ENCODE measurements at regions not wholly inside any gene's neighbourhood (a gene's known extent, or its start where the extent isn't known, plus 50 kb on each side); places are given as distances from the start of the nearest gene placed in this dataset.

DNA sequence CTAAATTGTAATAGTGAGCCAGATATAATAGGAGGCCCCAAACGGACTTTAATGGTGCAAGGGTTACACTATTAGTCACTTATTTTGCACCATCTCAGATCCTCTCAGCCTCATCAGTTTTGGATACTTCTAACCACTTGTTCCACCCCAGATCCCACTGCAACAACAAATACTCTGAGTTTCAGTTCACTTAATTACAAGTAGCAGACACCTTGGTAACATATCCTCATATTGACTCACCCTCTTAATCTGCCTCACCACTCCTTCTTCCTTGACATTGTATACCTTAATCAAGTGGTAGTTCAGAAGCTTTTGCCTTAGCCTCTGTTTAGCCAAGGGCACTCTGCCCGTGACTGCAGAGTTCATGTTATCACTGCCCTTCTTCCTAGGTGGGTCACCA lies 256.1 kb upstream of the UBASH3B start:
- DNase-seq (ENCODE audit: low spot score): no peak

DNA sequence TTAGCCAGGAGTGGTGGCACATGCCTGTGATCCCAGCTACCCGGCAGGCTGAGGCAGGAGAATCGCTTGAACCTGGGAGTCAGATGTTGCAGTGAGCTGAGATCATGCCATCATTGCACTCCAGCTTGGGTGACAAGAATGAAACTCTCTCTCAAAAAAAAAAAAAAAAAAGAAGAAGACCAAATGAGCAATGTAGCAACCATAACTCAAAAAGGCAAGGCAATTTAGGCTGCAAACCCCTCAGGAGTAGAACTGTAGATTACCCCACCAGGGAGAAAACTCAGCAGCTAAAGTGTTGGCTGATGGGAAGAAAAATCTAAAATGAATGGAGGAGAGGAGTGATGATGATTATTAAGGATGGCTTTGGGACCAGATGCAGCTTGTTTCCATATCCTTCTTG lies 256.7 kb upstream of the UBASH3B start:
- DNase-seq (ENCODE audit: low spot score): no peak

DNA sequence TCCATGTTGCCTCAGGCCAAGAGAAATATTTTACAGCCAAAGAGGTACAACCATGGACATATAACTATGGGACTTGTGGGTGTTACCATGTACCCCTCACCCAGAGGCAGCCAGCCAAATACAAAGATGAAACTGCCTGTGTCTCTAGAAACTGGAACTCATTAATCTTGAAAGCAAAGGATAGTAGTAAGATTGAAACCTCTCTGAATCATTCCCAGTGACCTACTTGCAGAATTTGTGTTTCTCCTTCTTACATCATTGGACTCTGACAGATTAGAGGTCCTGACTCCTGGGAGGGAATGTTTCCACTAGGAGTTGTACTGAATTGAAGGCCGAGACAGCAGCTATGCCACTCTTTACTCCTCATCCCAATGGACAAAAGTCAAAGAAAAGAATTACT lies 257.4 kb upstream of the UBASH3B start:
- DNase-seq (ENCODE audit: low spot score): no peak

GRCh38 chr11:122395282-122395681 lies 260.2 kb upstream of the UBASH3B start:
- no peak for DNase-seq (ENCODE audit: low spot score)

DNA sequence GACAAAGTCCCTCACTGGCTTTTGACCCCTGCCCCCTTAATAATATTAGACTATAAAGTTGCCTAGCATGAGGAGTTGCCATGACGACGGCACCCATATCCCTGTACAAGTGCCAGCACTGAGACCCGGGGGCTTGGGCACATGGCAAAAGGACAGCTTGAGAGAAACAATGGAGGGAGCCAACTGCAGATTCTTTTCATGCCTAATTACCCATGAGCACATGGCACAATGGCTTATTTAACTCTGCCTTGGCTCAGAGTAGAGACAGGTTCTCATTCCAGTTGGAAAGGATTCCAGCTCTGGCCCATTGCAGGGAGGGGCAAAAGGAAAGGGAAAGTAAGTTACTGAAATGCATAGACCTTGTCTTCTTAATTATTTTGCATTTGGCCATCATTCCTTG lies 261.2 kb upstream of the UBASH3B start:
- DNase-seq (ENCODE audit: low spot score): no peak

GRCh38 chr11:122393209-122393860 lies 262.2 kb upstream of the UBASH3B start:
- no peak for DNase-seq (ENCODE audit: low spot score)

DNA sequence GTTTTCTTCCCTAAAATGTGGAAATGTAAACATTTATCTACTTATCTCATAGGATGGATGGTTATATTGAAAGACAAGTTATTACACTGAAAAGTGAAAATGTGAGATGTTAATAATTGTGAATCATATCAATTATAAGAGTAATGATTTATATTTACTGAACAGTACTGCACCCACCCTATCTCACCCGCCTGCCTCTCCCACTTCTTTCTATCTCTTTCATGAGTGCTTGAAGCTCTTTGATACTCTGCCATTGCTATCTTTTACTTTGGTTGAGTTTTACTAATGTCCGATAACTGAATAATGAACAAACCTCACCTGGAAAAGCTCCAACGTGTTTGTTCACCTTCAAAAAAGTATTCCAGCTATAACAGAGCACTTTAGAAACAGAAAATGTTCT lies 263.0 kb upstream of the UBASH3B start:
- DNase-seq (ENCODE audit: low spot score): no peak

GRCh38 chr11:122391049-122391448 lies 264.5 kb upstream of the UBASH3B start:
- no peak for DNase-seq (ENCODE audit: low spot score)

DNA sequence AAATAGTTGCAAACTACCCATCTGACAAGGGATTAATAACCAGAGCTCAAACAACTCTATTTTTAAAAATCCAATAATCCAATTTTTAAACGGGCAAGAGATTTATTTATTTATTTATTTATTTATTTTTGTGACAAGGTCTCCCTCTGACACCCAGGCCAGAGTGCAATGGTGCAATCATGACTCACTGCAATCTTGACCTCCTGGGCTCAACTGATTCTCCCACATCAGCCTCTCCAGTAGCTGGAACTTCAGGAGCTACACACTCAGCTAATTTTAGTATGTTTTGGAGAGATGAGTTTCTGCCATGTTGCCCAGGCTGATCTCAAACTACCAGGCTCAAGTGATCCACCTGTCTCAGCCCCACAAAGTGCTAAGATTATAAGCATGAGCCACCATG lies 267.2 kb upstream of the BLID start:
- DNase-seq (ENCODE audit: low spot score): no peak

DNA sequence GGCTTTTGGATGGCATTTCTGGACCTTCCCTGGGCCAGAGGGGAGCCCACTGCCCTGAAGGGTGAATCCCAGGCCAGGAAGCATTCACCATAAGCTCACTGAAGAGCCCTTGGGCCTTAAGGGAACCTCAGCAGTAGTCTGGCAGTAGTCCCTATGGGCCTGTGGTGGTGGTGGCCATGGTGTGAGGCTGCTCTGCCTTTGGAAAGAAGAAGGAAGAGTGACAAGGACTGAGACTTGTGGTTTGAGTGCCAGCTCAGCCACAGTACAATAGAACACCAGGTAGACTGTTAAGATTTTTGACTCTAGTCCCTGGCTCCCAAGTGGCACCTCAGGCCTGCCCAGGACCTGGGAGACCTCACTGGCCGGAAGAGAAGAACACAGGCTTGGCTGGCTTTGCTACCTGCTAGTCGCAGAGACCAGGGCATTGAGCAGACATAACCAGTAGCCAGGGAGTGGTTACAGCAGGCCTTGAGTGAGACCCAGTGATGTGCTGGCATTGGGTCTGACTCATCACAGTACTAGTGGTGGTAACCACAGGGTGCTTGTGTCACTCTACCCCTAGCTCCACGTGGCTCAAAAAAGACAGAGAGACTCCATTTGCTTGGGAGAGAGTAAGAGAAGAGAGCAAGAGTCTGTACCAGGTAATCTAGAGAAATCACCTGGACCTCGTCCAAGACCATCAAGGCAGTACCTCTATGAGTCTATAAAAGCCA lies 259.8 kb upstream of the BLID start:
- DNase-seq (ENCODE audit: low spot score): no peak

DNA sequence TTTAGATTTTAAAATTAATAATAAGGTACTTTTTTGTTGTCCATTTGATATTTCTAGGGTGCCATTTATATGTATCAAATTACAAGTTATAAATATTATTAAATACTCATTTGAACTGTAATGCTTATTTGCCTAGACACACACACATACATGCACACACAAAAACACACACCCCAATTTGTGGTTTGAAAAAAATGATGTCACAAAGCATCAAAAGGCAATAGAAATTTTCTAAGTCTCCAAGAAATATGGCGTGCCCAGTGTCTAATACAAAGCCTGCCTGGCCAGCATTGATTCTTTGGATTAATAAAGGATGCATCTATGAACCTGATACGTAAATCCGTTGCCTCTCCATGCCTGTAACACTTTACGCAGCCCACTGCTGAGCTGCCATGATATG lies 252.8 kb upstream of the BLID start:
- no peak for DNase-seq (ENCODE audit: low spot score)

- DNase-seq (ENCODE audit: low spot score): no peak
Measured at GRCh38 chr11:122367809-122368231, 251.8 kb upstream of the BLID start.

- DNase-seq (ENCODE audit: low spot score): no peak
Measured at GRCh38 chr11:122365610-122366360, 249.8 kb upstream of the BLID start.

DNA sequence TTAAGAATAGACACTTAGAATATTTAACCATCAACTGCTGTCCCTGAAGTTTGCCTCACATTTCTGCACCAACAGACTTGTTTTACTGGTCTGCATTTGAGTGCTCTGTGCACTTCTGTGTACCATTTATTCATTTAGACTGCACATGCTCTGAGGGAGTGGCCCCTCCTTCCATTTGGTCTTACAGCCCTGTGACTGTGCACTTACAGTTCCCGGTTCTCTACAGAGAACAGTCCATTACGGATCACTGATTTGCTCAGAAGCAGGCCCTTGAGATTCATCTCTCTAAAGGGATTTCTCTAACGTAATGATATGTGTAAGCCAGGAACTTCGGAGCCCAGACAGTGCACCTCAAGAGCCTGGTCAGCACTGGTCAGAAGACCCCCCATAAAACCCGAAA lies 247.3 kb upstream of the BLID start:
- no peak for DNase-seq (ENCODE audit: low spot score)

GRCh38 chr11:122362381-122362780 lies 246.4 kb upstream of the BLID start:
- DNase-seq (ENCODE audit: low spot score): no peak

GRCh38 chr11:122360875-122361274 lies 244.9 kb upstream of the BLID start:
- no peak for DNase-seq (ENCODE audit: low spot score)

GRCh38 chr11:122359081-122359571 lies 243.1 kb upstream of the BLID start:
- DNase-seq (ENCODE audit: low spot score): no peak

DNA sequence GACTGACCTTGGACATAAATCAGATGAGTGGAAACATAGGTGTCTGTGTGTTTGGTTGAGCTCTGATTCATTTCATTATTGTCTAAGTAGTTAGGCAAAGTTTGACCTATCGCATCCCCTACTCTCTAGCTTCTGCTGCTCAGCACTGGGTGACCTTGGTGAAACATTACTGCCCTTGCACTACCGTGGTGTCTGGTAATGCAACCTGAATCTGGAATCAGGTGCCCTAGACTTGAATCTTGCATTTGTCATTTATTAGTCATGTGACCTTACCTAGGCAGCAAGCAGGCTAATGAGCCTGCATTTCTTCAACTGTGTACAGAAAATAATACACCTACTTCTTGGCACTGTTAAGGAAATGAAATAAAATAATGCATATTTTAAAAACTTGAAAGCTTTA lies 242.3 kb upstream of the BLID start:
- no peak for DNase-seq (ENCODE audit: low spot score)

DNA sequence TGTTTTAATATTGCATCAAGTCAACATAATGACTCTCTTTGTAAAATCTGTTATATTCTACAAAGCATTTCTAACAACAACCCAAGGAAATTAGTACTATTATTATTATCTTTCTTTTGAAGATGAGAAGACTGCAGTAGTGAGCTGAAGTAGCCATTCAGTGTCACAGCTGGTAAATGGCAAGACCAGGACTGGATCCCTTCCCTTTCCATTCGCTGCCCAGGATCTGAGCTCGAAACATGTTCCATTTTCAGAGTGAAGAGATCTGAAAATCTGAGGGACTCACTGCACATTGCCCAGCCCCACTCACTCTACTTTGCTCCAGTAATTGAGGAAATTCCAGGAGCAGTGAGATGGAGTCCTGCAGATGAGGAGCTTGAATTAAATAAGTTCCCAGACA lies 240.0 kb upstream of the BLID start:
- DNase-seq (ENCODE audit: low spot score): no peak

DNA sequence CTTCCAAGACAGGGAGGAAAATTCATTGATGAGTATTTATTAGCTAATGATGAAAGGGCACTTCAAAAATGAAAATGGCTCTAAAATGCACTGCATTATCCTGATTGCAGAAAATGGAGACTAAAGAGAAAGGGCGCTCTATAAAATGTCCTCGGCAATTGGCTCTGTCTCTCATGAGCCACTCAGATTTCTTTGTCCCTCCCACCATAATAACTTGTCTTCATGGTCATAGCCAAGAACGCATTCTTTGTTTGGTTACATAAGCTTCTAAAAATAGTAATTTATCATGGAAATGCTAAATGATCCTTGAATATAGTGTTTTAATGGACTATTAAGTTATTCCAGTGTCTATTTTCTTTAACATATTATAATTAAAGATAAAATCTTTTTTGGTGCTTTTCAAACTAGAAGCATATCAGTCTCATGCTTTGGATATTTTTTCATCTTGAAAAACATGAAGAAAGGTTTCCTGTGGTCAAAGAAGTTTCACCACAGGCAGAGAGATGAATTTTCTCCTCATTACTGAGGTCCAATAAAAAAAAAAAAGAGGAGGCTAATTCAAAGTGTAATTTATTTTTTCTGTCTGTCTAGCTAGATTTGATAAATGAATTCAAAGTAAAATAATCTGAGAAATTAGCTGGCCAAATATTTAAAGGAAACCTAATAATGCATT lies 238.1 kb upstream of the BLID start:
- DNase-seq (ENCODE audit: low spot score): no peak

DNA sequence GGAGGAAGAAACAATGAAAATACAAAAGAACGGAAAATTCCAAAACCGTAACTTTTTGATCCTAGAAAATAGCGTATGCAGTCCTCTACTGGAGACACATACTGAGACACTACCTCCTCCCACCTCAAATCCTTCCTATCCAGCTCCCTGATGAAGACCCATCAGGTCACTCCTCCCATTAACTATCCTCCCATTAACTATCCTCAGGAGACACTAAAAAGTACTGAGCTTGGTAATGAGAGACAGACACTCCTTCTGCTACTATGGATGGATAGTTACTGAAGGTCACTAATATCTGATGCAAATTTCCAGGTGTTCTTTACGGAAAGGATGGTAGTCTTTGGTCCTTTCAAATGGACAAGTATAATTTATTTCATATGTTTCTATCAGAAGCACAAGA lies 237.5 kb upstream of the BLID start:
- DNase-seq (ENCODE audit: low spot score): no peak

DNA sequence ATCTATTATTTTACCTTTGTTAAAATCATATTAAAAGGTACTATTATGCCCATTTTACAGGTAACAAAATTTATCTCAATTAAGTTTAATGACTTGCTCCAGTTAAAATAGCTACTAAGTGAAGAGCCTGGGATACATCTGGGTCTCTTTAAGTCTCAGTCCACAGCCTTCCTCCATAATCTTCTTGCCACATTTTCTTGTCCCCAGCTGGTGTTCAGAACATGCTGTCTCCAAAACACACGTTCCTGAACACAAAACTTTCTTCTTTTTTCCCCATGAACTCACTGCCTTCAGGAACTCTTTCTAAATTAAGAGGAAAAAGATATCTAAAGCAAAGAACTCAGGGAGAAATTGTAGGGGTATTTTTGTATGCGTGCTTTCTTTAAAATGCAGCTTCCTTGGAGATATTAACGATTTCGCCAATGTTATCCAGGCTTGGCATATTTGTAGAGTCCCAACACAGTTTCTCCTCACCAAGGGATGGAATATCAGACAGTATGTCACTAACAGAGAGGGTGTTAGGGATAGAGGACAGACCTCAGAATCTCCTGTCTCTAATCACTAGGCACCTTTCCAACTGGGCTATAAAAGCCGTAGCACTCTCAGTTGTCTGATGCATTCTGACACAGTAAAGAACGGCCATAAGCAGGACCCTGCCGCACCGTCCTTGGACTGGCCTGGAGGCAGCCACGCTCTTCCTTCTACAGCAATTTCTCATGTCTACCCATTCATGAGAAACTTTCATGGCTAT lies 232.8 kb upstream of the BLID start:
- DNase-seq (ENCODE audit: low spot score): no peak

Measured in CD4-positive, alpha-beta T cell treated with Interleukin-2 at 100 ng/mL for 4 hours (primary cell).